ENCODE measurements at regions not wholly inside any gene's neighbourhood (a gene's known extent, or its start where the extent isn't known, plus 50 kb on each side); places are given as distances from the start of the nearest gene placed in this dataset.

- TF ChIP-seq CTCF (IDR thresholded peaks at IDR 0.05; ENCODE audit: control extremely low read depth in 1 of 3, insufficient read depth in 1 of 3, low read depth in 1 of 3, low read length in 3 of 3) = no peak
- no peak for TF ChIP-seq EP300 (IDR thresholded peaks at IDR 0.05; ENCODE audit: borderline replicate concordance in 1 of 2, low read depth in 2 of 2, low read length in 2 of 2)
- TF ChIP-seq CEBPB (IDR thresholded peaks at IDR 0.05; ENCODE audit: low read depth, low read length) = no peak
- no peak for TF ChIP-seq POLR2AphosphoS5 (IDR thresholded peaks at IDR 0.05; ENCODE audit: low read depth, low read length)
- no peak for TF ChIP-seq RAD21 (IDR thresholded peaks at IDR 0.05 in 1 of 2, conservative IDR thresholded peaks at IDR 0.05 in 1 of 2; ENCODE audit: low read depth in 2 of 2, low read length in 2 of 2)
- TF ChIP-seq EZH2 (IDR thresholded peaks at IDR 0.05; ENCODE audit: low read depth, low read length, severe bottlenecking) = no peak
- TF ChIP-seq GABPA (IDR thresholded peaks at IDR 0.05; ENCODE audit: borderline replicate concordance, insufficient read depth, low read length) = no peak
- no peak for TF ChIP-seq JUND (IDR thresholded peaks at IDR 0.05; ENCODE audit: low read length)
- no peak for TF ChIP-seq BCL11A (IDR thresholded peaks at IDR 0.05; ENCODE audit: low read depth in 2 of 2, low read length in 2 of 2)
- TF ChIP-seq SP1 (IDR thresholded peaks at IDR 0.05; ENCODE audit: low read depth, low read length) = no peak
- TF ChIP-seq CHD1 (IDR thresholded peaks at IDR 0.05; ENCODE audit: low read depth, low read length) = no peak
- no peak for TF ChIP-seq KDM5A (IDR thresholded peaks at IDR 0.05; ENCODE audit: low read length)
- TF ChIP-seq KDM1A (IDR thresholded peaks at IDR 0.05; ENCODE audit: borderline replicate concordance, low read length) = no peak
- no peak for TF ChIP-seq TEAD4 (IDR thresholded peaks at IDR 0.05; ENCODE audit: low read depth, low read length)
These were observed 318.6 kb upstream of the RGMB start for GRCh38 chr5:98454904-98455303.

All from H1 (cell line).